HG03196 (cell line): ENCODE measurements at regions not wholly inside any gene's neighbourhood (a gene's known extent, or its start where the extent isn't known, plus 50 kb on each side); places are given as distances from the start of the nearest gene placed in this dataset.

ENCODE experiments used
- ATAC-seq: cut with Tn5 transposase; IDR thresholded peaks from one replicate; pipeline ENCODE4 v1.9.1; 2021; ENCODE audit not compliant: unreplicated experiment

DNA sequence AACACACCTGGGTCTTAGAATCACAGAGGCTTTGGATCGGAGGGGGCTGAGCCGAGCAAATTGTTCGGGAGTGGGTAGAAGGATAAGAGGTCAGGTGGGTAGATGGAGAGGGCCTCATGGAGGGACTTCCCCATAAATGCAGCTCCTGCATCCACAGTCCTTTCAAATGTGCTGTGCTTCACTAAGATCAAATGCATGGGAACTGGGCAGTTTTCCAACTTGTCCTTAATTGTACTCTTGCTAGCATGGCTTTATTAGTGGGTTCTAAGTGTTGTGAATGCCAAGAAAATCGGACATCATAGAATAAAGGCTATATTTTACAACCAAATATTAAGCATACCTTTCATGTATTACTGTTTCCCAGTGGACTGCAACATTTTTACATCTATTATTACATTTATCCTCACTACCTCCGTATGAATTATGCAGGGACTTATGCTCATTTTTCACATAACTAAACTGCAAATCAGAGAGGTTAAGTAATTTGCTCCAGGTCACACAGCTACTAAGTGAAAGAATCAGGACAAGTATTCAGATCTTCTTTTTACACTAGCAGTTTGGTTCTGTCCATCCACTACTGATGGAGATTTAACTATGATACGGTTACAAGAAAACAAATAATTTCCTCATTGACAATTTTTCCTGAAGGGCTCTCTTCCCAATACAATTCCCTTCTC lies 174.5 kb upstream of the RUNX1 start:
- ATAC-seq = no peak

DNA sequence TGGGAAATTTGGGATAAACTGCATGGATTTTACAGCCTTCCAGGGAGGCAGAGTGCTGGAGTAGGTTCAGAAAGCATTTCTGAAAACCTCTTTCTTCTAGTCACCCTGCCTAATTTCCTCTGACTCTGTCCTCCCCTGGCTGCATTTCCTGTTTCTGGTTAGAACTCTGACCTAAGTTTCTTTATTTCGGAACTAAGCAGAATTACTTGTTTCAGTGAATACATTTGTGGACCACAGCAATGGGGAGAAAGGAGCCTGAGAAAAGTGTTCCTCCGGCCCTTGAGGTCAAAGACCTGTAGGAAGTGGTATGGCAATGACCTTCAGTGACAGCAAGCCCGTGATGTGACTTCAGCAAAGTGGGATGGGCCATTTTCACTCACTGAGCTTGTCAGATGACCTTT lies 173.4 kb upstream of the RUNX1 start:
- peak; percentile 40 for ATAC-seq

DNA sequence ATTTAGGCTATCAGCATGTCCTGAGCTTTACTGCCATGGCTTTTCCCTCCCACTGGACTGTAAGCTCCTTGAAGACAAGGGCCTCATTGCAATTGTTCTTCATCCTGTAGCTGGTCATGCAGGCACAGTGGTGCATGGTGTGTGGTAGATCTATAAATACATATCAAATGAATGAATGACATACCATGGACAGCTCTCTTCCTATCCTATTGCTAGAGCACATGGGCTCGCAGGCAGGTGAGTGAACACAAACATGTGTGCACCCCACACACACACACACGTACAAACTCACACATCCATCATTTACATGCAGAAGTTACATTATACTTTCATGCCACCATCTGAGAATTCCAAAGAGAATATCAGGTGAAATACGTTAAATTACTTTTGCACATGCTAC lies 172.9 kb upstream of the RUNX1 start:
- no peak for ATAC-seq

DNA sequence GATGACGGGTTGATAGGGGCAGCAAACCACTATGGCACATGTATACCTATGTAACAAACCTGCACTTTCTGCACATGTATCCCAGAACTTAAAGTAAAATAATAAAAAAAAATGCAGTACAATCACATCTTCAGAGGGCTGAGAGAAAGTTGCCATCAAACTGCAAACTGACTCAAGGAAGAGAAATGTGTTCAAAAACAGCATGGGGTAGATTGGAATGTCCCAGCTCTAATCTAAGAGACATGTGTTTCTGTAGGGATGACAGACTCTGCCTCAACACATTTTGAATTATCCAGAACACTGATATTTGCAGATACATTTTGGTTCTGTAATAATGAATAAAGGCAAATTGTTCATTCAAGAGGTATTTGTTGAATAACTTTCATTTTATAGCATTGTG lies 171.2 kb upstream of the RUNX1 start:
- no peak for ATAC-seq

DNA sequence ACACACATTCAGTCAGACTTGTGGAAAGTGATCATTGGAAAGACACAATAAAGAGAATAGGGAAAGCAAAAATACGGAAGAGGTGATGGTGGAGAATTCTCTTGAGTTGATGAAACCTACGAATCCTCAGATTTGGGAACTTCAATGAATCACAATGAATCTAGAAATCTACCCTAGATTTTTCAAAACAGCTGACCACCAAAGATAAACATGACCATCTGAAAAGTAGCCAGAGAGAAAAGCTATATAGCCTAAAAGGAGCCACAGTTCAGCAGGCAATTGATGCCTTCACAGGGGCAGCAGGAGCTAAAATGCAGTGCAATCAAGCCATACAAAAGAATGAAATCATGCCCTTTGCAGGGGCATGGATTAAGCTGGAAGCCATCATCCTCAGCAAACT lies 170.6 kb upstream of the RUNX1 start:
- no peak for ATAC-seq

DNA sequence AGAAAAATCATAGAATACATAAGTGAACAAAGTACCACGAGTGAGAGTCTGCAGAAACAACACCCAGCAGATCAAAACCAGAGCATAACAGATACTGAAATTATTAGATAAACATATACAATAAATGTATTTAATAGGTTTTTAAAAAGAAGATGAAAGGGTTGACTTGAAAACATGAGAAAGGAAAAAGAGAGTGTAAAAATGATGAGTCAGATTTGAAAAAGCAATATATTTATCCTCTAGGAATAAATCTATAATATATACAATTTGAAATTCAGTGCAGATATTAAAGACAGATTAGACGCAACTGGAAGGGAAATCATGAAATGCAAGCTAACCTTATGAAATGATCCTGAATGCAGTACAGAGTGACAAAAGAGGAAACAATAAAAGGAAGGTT lies 170.2 kb upstream of the RUNX1 start:
- ATAC-seq = no peak

DNA sequence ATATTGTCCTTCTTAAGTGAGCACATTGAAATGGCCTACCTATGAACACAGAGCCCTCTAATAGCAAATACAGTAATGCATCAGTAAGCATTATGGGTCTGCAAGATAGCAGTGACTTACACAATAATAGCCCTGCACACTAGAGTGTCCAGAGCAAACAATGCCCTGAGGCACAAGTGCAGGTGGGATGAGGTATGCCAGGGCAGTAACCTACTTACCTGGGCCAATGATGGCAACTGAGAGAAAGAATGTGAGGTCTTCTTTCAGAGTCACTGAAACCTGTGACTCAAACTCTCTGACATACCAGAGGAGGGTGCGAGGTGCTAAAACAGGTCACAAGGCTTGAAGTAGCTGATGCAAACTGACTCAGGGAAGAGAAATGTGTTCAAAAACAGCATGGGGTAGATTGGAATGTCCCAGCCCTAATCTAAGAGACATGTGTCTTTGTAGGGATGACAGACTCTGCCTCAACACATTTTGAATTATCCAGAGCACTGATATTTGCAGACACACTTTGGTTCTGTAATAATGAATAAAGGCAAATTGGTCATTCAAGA lies 168.5 kb upstream of the RUNX1 start:
- no peak for ATAC-seq

DNA sequence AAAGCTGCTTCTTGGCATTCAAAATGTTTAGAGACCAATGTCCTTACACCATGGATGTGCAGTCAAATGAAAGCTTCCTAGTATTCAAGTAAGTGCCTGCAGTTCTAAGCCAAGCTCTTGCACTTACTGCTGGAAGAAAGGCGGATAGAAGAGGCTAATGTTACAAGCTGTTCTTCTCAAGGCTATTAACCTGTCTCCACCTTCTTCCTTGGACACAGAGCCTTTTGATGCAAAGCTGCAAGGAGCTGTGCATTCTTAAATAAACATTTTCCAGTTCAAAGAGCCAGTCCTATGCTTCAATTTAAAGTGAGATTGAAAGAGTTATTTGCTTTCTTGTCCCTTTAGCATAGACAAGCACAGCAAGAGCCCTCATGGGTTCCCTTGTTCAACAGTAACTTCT lies 167.9 kb upstream of the RUNX1 start:
- ATAC-seq = no peak

DNA sequence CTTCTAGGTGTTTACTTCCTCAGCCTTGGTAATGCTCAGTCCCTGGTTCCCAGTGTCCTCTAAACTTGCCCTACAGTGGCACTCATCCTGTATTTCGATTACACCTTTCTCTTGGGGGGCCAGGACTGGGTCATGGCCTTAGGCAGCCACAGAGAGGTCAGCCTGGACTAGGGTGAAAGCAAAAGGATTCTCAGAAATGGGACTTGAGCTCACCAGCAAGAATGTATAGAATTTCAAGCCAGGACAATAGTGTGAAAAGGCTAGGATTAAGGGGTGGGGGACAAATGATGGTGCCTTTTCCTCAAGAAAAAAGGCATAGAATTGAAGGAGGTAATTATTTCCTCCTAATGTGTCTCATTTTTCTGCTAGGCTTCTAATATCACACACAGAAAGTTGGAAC lies 166.8 kb upstream of the RUNX1 start:
- ATAC-seq = no peak

DNA sequence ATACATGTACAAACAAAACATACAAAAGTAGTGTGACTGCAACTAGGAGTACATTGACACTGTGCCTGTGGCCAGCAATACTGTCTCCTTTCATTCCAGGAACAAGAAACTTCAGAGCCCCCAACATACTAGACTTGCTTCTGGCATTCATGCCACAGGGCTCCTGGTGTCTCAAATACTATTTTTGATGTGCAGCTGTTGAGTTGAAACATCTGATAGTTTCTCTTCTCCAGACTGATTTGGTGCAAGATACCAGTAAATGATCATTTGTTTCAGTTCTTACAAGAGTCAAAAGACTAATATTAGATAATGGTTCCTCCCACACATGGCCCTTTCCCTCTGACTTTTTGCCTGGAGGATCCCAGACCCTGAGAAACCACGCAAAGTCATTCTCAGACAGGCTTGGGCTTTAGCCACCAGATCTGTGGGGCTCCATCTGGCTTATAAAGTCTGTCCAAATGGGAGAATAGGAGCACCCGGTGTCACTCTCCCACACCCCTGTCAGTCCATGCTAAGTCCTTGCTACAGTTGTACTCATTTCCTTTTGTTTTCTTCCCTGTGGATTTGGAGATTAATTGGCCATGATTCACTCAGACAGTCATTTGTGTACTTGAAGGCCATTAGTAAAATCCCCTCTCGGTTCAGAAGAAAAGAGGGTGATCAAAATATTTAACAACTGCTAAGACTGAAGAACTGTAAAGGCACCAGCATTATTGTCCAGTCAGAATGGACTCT lies 163.5 kb upstream of the RUNX1 start:
- ATAC-seq = no peak

DNA sequence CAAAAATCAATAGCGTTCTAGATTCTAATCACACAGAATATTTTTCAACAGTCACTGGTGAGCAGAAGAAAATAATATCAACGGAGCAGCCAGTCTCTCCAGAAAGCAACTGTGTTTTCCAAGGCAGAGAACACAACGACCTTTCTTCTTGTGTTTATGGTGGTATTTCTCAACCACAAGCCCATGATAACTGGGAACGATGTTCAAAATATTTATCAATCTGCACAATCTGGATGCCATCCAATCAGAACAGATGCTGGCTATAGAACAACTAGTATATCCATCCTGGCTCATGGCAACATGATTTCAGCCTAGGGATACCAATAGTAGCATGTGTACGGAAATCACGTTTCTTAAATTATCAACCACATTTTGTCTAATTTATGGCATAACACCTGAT lies 162.7 kb upstream of the RUNX1 start:
- ATAC-seq = no peak

DNA sequence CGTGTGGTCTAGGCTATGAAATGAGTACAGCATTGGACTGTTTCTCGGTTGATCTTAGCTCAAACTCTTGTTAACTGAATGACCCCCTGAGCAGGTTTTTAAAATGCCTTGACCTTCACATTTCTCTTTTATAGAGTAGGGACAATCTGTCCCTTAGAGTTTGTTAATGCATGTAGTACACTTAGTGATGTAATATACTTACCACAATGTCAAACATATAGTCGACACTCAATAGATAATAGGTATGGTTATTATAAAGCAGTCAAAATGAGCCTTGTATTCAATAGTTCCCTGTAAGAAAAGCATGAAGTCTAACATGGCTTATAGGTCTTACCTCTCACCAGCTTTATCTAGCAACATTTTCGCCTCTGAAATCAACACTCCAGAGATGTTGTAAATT lies 161.0 kb upstream of the RUNX1 start:
- ATAC-seq = no peak

DNA sequence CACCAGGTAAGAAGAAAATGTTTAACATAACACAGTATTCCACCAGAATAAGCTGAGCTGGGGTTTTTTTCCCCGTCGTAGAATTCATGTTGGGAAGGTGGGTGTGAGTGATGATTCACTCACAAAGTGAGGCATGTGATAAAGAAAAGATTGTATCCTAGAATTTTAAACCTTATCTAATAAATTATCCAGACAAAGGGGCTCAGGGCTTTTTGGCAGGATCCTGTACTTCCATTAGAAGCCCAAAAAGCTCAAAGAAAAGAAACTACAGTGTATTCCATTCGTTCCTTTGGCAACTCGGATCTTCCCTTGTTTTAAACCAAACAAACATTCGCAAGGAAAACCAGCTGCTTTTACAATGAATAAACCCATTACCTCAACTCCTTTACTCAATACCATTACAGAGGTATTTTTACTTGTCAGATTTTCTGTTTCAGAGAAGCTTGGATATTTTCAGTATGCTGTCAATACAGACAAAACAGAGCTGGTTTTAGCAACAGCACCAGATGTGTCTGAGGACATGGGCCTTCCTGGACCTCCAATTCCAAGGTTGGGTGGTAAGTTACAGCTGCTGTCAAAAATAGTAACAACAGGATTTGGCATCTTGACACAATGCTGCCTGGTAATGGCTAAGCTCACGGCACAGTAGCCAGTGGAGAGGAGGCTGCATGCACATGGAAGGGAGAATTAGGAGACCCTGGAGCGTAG lies 159.9 kb upstream of the RUNX1 start:
- no peak for ATAC-seq

DNA sequence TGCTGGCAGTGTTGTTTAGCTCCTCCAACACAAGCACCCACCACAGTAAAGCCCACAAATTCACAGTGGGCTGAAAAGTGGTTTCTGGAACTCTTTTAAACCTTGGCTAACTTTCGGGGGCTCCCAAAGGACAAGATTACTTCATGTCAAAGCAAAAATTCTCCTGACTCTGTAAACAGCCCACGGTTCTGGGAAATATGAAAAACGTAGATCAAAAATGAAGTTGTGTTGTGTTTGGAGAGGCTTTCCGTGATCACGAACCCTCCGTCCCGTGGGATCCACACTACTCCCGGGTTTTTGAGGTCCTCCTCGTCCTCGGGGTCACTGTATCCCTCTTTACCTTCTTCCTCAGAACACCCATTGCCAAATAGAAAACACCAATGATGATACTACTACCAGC lies 159.0 kb upstream of the RUNX1 start:
- no peak for ATAC-seq

DNA sequence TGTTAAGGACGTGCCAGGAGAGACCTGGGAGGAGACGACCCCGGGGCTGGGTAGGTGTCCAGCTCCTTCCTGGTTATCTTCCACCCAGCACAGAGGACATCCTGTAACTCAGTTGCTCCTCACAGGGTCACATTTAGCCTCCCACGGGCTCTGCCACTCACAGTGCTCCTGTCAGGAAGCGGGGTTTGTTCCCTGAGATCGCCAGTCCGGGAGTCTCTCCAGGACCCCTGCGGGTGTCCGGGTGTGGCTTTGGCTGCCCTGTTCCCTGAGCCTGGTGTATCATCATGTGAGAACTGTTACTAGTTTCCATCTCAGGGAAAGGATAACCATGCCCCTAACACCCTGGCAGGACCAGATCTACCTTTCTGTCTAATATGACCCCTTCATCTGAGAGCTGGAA lies 158.2 kb upstream of the RUNX1 start:
- ATAC-seq = no peak

DNA sequence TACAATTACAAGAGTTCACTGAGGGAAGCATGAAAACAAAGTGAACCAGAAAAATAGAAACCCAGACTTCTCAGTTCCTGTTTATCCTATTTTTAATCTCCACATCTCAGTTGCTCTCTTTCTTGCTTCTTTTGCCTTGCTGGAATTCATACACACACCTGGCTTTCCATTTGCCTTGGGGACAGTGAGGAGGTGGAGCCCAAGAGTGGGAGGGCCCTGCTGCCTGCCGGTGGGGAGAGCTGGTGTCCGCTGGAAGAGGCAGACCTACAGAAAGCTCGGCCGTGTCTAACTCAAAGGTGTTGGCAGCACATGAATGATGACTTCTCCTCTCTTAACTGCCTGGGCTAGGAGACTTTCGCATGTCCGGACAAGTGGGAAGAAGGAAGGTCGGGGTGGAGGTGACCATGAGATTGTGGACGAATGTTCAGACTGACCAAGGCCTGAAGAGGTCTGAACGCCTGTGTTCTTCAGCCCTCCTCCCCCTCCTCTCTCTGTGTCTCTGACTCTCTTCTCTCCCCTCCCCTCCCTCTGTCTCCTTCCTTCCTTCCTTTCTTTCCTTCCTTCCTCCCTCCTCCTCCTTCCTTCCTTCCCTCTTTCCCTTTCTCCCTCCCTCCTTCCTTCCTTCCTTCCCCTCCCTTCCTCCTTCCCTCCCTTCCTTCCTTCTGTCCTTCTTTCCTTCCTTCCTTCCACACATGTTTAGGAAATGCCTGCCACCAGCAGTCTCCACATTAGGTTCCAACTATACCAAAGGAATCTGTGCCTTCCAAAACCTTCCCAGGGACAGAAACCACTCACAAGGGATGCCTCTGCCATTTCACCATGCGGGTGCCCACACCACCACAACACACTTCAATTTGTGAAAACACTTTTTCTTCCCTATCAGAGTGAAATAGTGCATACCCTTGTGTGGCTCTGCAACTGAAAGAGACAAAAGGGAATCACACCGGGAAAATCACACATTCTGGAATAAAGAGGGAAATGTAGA lies 157.3 kb upstream of the RUNX1 start:
- ATAC-seq = no peak

DNA sequence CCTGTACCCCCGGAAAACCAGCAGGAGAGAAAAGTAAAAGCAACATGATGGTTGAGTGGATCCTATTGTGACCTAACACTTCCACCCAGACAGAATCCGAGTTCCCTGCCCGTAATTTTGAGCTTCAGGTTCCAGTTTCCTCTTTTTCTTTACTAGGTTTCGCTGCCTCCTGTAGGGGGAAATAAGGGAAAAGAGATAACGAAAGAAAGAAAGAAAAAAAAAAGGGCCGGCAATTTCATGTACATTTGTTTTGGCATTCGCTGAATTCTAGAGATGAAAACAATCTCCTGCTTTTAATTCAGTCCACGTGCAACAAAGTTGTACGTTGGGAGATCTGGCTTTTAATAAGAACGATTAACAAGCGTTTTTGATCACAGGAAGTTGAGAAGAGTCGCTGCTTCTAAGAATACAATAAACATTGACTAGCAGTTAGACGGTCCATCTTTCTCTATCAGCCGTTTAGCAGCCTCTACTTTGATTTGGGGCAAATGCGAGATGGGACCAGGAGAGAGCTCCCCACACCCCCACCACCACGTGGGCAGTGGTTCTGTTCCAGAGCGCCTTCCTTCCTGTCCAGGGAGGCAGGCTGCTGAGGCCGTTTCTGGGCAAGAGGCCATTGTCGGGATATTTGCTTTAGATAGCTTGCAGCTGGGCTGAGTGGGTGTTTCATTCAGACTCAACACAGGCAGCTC lies 155.9 kb upstream of the RUNX1 start:
- no peak for ATAC-seq

DNA sequence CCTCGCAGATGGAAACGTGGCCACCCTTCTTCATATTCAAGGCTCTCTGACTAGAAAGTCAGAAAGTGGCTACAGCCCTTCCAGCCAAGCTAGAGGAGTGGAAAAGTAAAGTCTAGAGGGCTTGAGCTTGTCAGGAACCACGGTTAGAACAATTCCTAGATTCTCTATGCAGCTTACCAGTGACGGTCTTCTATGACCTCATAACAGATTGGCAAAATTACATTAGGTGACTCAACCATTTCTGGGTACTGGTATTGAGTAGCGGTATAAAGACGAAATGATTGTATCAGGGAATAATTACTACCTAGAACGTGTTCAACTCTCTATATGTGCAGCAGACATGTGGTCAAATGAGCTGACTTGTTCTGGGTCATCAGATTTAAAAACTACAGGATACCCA lies 155.0 kb upstream of the RUNX1 start:
- no peak for ATAC-seq

DNA sequence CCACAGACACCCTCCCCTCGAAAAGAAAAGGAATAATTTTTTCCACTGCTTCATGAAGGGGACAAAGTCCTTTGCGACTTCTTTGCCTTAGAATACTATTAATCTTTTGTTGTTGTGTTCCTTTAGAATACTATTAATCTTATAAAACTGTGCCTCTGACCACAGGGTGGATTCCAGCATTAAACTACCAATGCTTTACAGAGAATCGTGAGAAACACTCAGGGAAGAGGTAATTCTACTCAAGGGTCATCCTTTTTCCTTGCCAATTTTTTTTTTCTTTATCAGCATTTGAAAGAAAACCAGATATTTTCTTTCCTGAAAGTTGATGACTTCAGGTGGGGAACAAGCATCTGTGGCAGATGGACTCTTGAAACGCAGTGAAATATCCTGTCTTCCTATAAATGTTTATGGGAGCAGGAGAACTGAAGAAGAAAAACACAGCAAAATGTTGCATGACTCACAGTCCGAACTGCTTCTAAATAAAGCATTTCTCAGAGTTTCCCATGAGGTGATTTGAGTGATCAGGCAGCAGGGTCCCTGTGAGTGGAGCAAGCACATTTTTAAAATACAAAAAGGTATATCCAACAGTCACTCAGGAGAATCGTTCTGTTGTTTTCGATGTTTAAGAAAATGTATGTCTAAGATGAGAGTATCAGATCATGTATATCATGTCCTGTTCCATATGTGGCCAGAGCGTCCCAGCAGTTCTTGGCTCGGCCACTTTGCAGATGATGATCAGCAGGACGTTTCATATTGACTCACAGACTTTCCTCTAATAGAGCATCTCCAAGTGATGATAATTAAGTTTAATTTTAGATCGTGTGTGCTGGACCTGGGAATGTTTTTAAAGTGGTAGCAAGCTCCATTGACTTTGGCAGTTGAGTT lies 154.2 kb upstream of the RUNX1 start:
- no peak for ATAC-seq
